SK-N-SH treated with all-trans-retinoic acid at 6 μM for 48 hours (cell line): ENCODE measurements at regions not wholly inside any gene's neighbourhood (a gene's known extent, or its start where the extent isn't known, plus 50 kb on each side); places are given as distances from the start of the nearest gene placed in this dataset.

Experiments
- ARNTL ChIP-seq: fragments of 450-650 bp; formaldehyde crosslinking; IDR thresholded peaks from 2 replicates; pipeline ENCODE4 v1.5.0; 2020; ENCODE audit warnings: low read depth, mild to moderate bottlenecking, moderate library complexity, borderline replicate concordance
- BACH2 ChIP-seq: fragments of 250-450 bp; sonication (Bioruptor Pico); IDR thresholded peaks from 2 replicates; pipeline ENCODE4 v1.9.0; 2021; ENCODE audit warnings: mild to moderate bottlenecking, borderline replicate concordance
- CREB5 ChIP-seq: fragments of 250-450 bp; sonication (Bioruptor Pico); IDR thresholded peaks from 2 replicates; pipeline ENCODE4 v1.5.1; 2020; ENCODE audit warnings: low read depth, mild to moderate bottlenecking, moderate library complexity
- CSRNP3 ChIP-seq: fragments of 250-450 bp; sonication (Bioruptor Pico); IDR thresholded peaks from 2 replicates; pipeline ENCODE4 v1.5.1; 2021; ENCODE audit warnings: mild to moderate bottlenecking, moderate library complexity
- GLIS3 ChIP-seq: fragments of 250-450 bp; sonication (Bioruptor Pico); IDR thresholded peaks from 2 replicates; pipeline ENCODE4 v1.5.0; 2020; ENCODE audit warnings: mild to moderate bottlenecking, moderate library complexity
- PATZ1 ChIP-seq: fragments of 250-450 bp; sonication (Bioruptor Pico); IDR thresholded peaks from 2 replicates; pipeline ENCODE4 v1.8.0; 2020; ENCODE audit warnings: mild to moderate bottlenecking, moderate library complexity, borderline replicate concordance
- PPARA ChIP-seq: fragments of 250-450 bp; sonication (Bioruptor Pico); IDR thresholded peaks from 2 replicates; pipeline ENCODE4 v1.5.0; 2020; ENCODE audit warnings: mild to moderate bottlenecking, borderline replicate concordance
- TCF4 ChIP-seq: fragments of 250-450 bp; sonication (Bioruptor Pico); IDR thresholded peaks from 2 replicates; pipeline ENCODE4 v1.8.0; 2021; ENCODE audit warnings: mild to moderate bottlenecking, moderate library complexity, borderline replicate concordance
- ZNF70 ChIP-seq: fragments of 450-650 bp; formaldehyde crosslinking; IDR thresholded peaks from 2 replicates; pipeline ENCODE4 v1.5.0; 2020; ENCODE audit warnings: mild to moderate bottlenecking, moderate library complexity

- TF ChIP-seq PATZ1 (no peak), ARNTL (no peak), CSRNP3 (CRISPR knock-in tag) (no peak), CREB5 (CRISPR knock-in tag) (no peak), BACH2 (no peak), PPARA (CRISPR knock-in tag) (no peak), TCF4 (CRISPR knock-in tag) (no peak), GLIS3 (CRISPR knock-in tag) (no peak), ZNF70 (CRISPR knock-in tag) (no peak)
Measured at GRCh38 chr10:78381107-78381506, 347.4 kb downstream of the RPS24 start.
